ENCODE measurements at regions not wholly inside any gene's neighbourhood (a gene's known extent, or its start where the extent isn't known, plus 50 kb on each side); places are given as distances from the start of the nearest gene placed in this dataset.
"Not testable (repeated sequence)": the region's sequence is repeated elsewhere in the genome, so short reads cannot be mapped to it uniquely, and the experiment has no call there.

DNA sequence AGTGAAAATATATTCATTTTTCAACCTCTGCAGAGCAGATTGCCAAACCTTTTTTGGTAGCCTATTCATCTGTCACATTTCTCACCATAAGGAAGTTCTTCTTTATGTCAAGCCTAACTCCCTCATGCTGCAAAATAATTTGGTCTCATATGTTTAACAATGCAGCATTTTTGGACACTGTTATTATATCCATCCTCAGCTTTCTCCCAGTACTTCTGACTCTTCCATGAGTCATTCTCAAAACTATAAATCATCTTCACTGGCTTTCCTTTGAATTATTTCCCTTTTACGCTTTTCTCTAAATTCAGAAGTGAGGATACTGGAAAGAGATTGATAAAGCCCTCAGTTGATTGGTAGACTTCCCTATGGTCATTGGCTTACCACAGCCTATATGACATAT, 192.2 kb downstream of the TPBG start:
- DNase-seq (ENCODE audit: low read depth): peak; percentile 79
- TF ChIP-seq, protein P1, sequence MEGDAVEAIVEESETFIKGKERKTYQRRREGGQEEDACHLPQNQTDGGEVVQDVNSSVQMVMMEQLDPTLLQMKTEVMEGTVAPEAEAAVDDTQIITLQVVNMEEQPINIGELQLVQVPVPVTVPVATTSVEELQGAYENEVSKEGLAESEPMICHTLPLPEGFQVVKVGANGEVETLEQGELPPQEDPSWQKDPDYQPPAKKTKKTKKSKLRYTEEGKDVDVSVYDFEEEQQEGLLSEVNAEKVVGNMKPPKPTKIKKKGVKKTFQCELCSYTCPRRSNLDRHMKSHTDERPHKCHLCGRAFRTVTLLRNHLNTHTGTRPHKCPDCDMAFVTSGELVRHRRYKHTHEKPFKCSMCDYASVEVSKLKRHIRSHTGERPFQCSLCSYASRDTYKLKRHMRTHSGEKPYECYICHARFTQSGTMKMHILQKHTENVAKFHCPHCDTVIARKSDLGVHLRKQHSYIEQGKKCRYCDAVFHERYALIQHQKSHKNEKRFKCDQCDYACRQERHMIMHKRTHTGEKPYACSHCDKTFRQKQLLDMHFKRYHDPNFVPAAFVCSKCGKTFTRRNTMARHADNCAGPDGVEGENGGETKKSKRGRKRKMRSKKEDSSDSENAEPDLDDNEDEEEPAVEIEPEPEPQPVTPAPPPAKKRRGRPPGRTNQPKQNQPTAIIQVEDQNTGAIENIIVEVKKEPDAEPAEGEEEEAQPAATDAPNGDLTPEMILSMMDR (IDR thresholded peaks at IDR 0.05; ENCODE audit: insufficient read depth, low read length): no peak
- H3K4me3 ChIP-seq (ENCODE audit: low read depth, low read length): no peak overlapping the region

DNA sequence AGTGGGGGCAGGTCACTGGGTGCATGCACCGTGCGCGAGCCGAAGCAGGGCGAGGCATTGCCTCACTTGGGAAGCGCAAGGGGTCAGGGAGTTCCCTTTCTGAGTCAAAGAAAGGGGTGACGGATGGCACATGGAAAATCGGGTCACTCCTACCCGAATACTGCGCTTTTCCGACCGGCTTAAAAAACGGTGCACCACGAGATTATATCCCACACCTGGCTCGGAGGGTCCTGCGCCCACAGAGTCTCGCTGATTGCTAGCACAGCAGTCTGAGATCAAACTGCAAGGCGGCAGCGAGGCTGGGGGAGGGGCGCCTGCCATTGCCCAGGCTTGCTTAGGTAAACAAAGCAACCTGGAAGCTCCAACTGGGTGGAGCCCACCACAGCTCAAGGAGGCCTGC, 194.9 kb downstream of the TPBG start:
- DNase-seq (ENCODE audit: low read depth); H3K4me3 ChIP-seq (ENCODE audit: low read depth, low read length): not testable (repeated sequence)

DNA sequence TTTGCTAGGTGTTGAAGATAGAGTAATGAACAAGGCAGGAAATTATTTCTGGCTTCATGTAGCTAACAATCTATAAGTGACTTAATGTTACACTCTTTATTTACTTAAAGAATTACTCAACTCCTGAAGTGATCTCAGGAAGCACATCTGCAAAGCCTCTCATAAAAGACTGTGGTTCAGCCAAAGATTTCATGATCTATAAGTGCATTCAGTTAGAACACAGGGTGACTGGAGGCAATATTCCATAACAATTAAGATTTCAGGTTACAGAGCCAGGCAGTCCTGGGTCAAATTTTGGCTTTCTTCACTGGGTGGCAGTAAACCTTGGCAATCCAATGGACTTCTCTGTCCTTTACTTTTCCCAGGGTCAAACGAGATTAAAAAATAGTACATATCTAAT, 204.0 kb downstream of the TPBG start:
- H3K4me3 ChIP-seq (ENCODE audit: low read depth, low read length): no peak overlapping the region
- DNase-seq (ENCODE audit: low read depth): no peak
- TF ChIP-seq, protein P1 (IDR thresholded peaks at IDR 0.05; ENCODE audit: insufficient read depth, low read length): no peak

DNA sequence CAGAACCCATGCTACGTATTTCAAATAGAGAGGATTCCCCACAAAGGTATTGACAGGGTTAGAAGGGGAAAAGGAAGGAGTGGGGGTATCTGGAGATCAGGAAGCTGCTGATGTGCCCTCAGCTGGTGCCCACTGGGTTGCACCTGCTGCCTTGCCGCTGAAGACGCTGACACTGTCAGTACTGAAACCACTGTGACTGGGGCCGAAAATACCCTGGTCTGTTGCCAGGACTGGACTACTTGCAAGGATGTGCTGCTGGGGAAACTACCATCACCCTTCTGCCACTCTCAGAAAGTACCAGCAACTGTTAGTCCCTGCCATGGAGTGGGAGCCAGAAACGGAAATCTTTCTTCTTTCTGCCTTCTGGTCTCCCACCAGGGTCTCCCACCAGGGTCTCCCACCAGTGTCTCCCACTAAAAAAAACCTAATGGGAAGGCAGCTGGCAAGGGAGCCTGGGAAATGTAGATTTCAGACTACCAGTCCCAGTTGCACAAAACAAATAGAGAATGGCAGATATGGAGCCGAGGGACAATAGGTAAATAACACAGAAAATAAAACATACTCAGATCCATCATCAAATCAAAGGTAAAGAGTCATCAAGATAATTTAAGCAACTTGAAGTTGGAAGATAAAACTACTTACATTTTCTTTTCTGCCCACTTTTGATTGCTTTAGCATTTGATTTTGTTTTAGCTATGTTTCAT, 204.8 kb downstream of the TPBG start:
- DNase-seq (ENCODE audit: low read depth): no peak
- TF ChIP-seq, protein P1 (IDR thresholded peaks at IDR 0.05; ENCODE audit: insufficient read depth, low read length): no peak
- no peak overlapping the region for H3K4me3 ChIP-seq (ENCODE audit: low read depth, low read length)

DNA sequence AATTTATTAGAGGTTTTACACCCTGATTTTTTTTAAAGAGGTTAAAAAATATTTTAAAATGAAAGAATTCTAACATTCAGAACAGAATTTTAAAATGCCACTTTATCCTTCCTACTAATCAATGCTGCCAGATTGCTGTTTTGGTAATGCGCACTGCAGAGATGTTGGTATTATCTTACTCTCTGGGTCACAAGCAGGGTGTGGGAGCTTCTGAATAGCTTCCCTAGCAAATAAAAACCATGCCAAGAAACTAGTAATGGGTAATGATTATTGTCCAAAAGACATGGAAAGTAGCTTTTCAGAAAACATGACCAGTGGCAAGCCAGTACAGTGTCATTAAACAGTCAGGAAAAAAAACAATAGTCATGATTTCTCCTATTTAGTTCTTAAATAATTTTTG, 205.4 kb downstream of the TPBG start:
- DNase-seq (ENCODE audit: low read depth): no peak
- H3K4me3 ChIP-seq (ENCODE audit: low read depth, low read length): no peak overlapping the region
- TF ChIP-seq, protein P1 (IDR thresholded peaks at IDR 0.05; ENCODE audit: insufficient read depth, low read length): no peak

DNA sequence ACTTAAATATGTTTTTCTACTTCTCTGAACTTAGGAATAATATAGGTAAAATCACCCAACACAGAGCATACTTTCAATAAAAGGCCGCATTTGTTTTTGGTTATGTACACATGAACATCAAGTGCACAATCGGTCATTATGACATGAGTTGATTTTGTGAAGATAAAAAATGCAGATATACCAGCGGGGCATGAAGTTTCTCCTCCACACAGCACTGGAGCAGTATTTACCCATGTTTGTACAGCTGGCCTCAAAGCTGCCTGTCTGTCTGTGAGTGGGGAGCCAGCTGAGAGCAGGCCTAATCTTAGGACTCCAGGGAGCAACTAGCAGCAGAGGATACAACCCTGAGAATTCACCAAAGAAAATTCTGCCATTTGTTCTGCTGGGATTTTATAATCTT, 206.5 kb downstream of the TPBG start:
- H3K4me3 ChIP-seq (ENCODE audit: low read depth, low read length): no peak overlapping the region
- peak; percentile 11 for DNase-seq (ENCODE audit: low read depth)
- TF ChIP-seq, protein P1 (IDR thresholded peaks at IDR 0.05; ENCODE audit: insufficient read depth, low read length): no peak

DNA sequence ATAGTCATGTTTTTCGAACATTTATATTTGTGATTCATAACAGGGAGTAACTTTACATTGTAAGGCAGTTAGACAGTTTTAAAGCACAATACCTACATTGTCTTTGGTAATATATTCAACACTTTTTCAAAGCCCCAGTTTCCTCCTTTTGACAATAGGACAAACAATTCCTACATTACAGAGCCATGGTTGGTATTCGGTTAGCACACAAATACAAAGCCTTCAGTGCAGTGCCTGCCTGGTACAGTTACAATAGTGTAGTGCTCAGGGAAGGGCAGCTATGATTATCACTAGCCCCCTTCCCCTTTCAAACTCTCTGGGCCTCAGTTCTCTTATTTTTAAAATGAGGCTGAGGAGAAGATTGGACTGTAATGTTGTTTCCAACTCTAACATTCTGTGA, 207.8 kb downstream of the TPBG start:
- TF ChIP-seq, protein P1 (IDR thresholded peaks at IDR 0.05; ENCODE audit: insufficient read depth, low read length): no peak
- no peak for DNase-seq (ENCODE audit: low read depth)
- H3K4me3 ChIP-seq (ENCODE audit: low read depth, low read length): no peak overlapping the region
